ENCODE measurements at regions not wholly inside any gene's neighbourhood (a gene's known extent, or its start where the extent isn't known, plus 50 kb on each side); places are given as distances from the start of the nearest gene placed in this dataset.

DNA sequence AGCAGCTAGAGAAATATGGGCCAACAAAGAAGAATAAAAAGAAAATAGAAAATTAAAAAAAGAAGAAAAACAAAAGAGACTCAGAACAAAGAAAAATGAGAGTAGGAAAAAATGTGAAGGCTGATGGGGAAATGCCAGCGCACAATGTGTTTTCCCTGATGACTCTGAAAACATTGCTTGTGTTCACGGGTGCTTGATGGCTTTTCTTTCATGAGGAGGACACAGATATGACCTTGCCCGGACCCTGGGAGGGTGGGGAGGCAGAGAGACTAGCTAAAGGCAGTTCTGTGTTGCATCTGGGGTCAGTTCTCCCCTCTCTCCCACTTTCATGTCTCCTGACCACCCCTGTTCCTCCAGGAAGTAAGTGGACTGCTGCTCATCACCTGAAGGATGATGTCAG, 125.9 kb downstream of the MOBP start (continued):
- TF ChIP-seq, protein P1, sequence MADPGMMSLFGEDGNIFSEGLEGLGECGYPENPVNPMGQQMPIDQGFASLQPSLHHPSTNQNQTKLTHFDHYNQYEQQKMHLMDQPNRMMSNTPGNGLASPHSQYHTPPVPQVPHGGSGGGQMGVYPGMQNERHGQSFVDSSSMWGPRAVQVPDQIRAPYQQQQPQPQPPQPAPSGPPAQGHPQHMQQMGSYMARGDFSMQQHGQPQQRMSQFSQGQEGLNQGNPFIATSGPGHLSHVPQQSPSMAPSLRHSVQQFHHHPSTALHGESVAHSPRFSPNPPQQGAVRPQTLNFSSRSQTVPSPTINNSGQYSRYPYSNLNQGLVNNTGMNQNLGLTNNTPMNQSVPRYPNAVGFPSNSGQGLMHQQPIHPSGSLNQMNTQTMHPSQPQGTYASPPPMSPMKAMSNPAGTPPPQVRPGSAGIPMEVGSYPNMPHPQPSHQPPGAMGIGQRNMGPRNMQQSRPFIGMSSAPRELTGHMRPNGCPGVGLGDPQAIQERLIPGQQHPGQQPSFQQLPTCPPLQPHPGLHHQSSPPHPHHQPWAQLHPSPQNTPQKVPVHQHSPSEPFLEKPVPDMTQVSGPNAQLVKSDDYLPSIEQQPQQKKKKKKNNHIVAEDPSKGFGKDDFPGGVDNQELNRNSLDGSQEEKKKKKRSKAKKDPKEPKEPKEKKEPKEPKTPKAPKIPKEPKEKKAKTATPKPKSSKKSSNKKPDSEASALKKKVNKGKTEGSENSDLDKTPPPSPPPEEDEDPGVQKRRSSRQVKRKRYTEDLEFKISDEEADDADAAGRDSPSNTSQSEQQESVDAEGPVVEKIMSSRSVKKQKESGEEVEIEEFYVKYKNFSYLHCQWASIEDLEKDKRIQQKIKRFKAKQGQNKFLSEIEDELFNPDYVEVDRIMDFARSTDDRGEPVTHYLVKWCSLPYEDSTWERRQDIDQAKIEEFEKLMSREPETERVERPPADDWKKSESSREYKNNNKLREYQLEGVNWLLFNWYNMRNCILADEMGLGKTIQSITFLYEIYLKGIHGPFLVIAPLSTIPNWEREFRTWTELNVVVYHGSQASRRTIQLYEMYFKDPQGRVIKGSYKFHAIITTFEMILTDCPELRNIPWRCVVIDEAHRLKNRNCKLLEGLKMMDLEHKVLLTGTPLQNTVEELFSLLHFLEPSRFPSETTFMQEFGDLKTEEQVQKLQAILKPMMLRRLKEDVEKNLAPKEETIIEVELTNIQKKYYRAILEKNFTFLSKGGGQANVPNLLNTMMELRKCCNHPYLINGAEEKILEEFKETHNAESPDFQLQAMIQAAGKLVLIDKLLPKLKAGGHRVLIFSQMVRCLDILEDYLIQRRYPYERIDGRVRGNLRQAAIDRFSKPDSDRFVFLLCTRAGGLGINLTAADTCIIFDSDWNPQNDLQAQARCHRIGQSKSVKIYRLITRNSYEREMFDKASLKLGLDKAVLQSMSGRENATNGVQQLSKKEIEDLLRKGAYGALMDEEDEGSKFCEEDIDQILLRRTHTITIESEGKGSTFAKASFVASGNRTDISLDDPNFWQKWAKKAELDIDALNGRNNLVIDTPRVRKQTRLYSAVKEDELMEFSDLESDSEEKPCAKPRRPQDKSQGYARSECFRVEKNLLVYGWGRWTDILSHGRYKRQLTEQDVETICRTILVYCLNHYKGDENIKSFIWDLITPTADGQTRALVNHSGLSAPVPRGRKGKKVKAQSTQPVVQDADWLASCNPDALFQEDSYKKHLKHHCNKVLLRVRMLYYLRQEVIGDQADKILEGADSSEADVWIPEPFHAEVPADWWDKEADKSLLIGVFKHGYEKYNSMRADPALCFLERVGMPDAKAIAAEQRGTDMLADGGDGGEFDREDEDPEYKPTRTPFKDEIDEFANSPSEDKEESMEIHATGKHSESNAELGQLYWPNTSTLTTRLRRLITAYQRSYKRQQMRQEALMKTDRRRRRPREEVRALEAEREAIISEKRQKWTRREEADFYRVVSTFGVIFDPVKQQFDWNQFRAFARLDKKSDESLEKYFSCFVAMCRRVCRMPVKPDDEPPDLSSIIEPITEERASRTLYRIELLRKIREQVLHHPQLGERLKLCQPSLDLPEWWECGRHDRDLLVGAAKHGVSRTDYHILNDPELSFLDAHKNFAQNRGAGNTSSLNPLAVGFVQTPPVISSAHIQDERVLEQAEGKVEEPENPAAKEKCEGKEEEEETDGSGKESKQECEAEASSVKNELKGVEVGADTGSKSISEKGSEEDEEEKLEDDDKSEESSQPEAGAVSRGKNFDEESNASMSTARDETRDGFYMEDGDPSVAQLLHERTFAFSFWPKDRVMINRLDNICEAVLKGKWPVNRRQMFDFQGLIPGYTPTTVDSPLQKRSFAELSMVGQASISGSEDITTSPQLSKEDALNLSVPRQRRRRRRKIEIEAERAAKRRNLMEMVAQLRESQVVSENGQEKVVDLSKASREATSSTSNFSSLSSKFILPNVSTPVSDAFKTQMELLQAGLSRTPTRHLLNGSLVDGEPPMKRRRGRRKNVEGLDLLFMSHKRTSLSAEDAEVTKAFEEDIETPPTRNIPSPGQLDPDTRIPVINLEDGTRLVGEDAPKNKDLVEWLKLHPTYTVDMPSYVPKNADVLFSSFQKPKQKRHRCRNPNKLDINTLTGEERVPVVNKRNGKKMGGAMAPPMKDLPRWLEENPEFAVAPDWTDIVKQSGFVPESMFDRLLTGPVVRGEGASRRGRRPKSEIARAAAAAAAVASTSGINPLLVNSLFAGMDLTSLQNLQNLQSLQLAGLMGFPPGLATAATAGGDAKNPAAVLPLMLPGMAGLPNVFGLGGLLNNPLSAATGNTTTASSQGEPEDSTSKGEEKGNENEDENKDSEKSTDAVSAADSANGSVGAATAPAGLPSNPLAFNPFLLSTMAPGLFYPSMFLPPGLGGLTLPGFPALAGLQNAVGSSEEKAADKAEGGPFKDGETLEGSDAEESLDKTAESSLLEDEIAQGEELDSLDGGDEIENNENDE (IDR thresholded peaks at IDR 0.05; ENCODE audit: low read depth, low read length): no peak
- TF ChIP-seq, protein P2, sequence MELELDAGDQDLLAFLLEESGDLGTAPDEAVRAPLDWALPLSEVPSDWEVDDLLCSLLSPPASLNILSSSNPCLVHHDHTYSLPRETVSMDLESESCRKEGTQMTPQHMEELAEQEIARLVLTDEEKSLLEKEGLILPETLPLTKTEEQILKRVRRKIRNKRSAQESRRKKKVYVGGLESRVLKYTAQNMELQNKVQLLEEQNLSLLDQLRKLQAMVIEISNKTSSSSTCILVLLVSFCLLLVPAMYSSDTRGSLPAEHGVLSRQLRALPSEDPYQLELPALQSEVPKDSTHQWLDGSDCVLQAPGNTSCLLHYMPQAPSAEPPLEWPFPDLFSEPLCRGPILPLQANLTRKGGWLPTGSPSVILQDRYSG (tag; conservative IDR thresholded peaks at IDR 0.05; ENCODE audit: low read depth): no peak
- TF ChIP-seq MEF2A (IDR thresholded peaks at IDR 0.05; ENCODE audit: control insufficient read depth, low read depth, low read length) (no peak), CBX8 (IDR thresholded peaks at IDR 0.05; ENCODE audit: borderline replicate concordance, extremely low read depth, low read depth, low read length, poor library complexity, severe bottlenecking) (no peak), ZNF75A (CRISPR knock-in tag; IDR thresholded peaks at IDR 0.05) (no peak), CXXC5 (CRISPR knock-in tag; IDR thresholded peaks at IDR 0.05) (no peak), NFIC (IDR thresholded peaks at IDR 0.05) (no peak), CBX2 (IDR thresholded peaks at IDR 0.05; ENCODE audit: insufficient read depth, low read length, poor library complexity, severe bottlenecking) (no peak), ILK (tag; IDR thresholded peaks at IDR 0.05; ENCODE audit: borderline replicate concordance, low read depth) (no peak), NFATC3 (IDR thresholded peaks at IDR 0.05) (no peak)
- TF ChIP-seq, protein P3, sequence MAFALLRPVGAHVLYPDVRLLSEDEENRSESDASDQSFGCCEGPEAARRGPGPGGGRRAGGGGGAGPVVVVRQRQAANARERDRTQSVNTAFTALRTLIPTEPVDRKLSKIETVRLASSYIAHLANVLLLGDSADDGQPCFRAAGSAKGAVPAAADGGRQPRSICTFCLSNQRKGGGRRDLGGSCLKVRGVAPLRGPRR (CRISPR knock-in tag; IDR thresholded peaks at IDR 0.05): no peak
- TF ChIP-seq, protein P4, sequence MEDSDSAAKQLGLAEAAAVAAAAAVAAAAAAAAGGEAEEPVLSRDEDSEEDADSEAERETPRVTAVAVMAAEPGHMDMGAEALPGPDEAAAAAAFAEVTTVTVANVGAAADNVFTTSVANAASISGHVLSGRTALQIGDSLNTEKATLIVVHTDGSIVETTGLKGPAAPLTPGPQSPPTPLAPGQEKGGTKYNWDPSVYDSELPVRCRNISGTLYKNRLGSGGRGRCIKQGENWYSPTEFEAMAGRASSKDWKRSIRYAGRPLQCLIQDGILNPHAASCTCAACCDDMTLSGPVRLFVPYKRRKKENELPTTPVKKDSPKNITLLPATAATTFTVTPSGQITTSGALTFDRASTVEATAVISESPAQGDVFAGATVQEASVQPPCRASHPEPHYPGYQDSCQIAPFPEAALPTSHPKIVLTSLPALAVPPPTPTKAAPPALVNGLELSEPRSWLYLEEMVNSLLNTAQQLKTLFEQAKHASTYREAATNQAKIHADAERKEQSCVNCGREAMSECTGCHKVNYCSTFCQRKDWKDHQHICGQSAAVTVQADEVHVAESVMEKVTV (CRISPR knock-in tag; IDR thresholded peaks at IDR 0.05): no peak

Measured in K562 (cell line).